Rectal smooth muscle tissue (tissue), 1 donor: ENCODE measurements at regions not wholly inside any gene's neighbourhood (a gene's known extent, or its start where the extent isn't known, plus 50 kb on each side); places are given as distances from the start of the nearest gene placed in this dataset.

Experiments used
- H3K27ac ChIP-seq: one replicate; pipeline ENCODE4 v1.7.0; 2013; ENCODE audit warnings: low read depth, low read length, inconsistent platforms
- H3K27me3 ChIP-seq: one replicate; pipeline ENCODE4 v1.7.0; 2013; ENCODE audit warnings: low read length; ENCODE audit not compliant: control insufficient read depth, insufficient read depth
- H3K36me3 ChIP-seq: one replicate; pipeline ENCODE4 v1.7.0; 2013; ENCODE audit warnings: low read length; ENCODE audit not compliant: control insufficient read depth, insufficient read depth
- H3K4me1 ChIP-seq: one replicate; pipeline ENCODE4 v1.7.0; 2013; ENCODE audit warnings: low read length; ENCODE audit not compliant: control insufficient read depth, insufficient read depth
- H3K4me3 ChIP-seq: one replicate; pipeline ENCODE4 v1.7.0; 2013; ENCODE audit warnings: low read length
- H3K9ac ChIP-seq: one replicate; pipeline ENCODE4 v1.7.0; 2013; ENCODE audit warnings: low read length

DNA sequence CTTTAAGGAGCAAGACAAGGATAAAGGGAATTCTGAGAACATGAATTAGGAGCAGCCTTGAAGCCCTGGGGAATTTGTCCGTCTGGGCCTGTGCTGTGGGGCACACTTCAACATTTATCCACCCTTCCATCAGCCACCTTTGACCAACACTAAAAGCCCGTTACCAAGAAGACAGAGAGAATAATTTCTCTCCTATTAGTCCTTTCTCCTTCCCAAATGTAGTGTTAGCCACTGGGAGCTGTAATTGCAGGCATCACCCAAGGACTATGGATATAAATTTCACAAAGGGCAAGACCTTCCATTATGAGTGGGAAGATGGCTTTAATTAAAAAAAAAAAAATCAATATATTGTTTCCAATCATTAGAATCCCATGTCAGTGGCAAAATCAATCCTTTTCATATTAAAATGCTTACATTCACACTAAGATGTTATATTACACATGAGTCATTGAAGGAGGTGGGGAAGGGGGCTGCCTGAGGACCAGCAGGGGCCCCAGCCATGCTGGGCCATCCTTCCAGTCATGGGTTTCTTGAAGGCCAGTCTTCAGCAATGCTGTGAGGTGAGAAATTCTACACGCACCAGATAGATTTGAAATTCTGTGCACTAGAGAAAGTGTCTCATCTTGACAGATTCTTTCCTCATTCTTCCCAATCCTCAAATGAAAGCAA is 292.5 kb upstream of the NRP1 start:
- Histone ChIP-seq H3K27me3 (no peaks in the 10 kb centered on the region), H3K36me3 (no peaks in the 10 kb centered on the region), H3K4me3 (no peak overlapping the region), H3K4me1 (no peaks in the 10 kb centered on the region), H3K9ac (no peak overlapping the region), H3K27ac (no peak overlapping the region)

DNA sequence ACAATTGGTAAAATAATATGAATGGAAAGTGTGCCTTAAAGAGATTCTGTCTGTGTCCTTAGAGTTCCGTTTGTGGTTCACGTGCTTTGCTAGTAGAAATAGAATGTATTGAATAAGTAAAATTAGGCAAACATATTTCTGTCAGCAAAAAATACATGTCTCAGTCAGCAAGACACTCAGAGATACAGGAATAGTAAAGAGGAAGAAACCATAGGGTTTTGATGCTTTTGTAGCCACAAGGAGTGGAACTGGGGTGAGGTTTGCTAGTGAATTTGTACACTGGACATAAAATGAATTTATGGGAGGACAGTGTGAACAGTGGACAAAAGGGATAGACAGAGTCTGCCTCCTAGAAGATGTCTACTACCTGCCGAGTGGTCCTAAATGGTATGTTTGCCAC is 289.2 kb upstream of the NRP1 start:
- H3K27ac ChIP-seq: no peak overlapping the region
- H3K9ac ChIP-seq: no peak overlapping the region
- H3K4me3 ChIP-seq: no peak overlapping the region
- no peaks in the 10 kb centered on the region for H3K4me1 ChIP-seq
- H3K27me3 ChIP-seq: no peaks in the 10 kb centered on the region
- H3K36me3 ChIP-seq: no peaks in the 10 kb centered on the region

- Histone ChIP-seq H3K9ac (no peak overlapping the region), H3K4me3 (no peak overlapping the region), H3K27me3 (no peaks in the 10 kb centered on the region), H3K4me1 (no peaks in the 10 kb centered on the region), H3K27ac (no peak overlapping the region), H3K36me3 (no peaks in the 10 kb centered on the region)
Measured at GRCh38 chr10:33621101-33621500, 286.6 kb upstream of the NRP1 start.

GRCh38 chr10:33618196-33618595 is 283.7 kb upstream of the NRP1 start:
- Histone ChIP-seq H3K27ac (no peak overlapping the region), H3K36me3 (no peaks in the 10 kb centered on the region), H3K27me3 (no peaks in the 10 kb centered on the region)

GRCh38 chr10:33617381-33618080 is 283.1 kb upstream of the NRP1 start:
- Histone ChIP-seq H3K9ac (no peak overlapping the region), H3K27me3 (no peaks in the 10 kb centered on the region), H3K4me3 (no peak overlapping the region), H3K36me3 (no peaks in the 10 kb centered on the region), H3K4me1 (no peaks in the 10 kb centered on the region), H3K27ac (no peak overlapping the region)

More at GRCh38 chr10:33618196-33618595, 283.7 kb upstream of the NRP1 start:
- Histone ChIP-seq H3K4me3 (no peak overlapping the region), H3K9ac (no peak overlapping the region), H3K4me1 (no peaks in the 10 kb centered on the region)

DNA sequence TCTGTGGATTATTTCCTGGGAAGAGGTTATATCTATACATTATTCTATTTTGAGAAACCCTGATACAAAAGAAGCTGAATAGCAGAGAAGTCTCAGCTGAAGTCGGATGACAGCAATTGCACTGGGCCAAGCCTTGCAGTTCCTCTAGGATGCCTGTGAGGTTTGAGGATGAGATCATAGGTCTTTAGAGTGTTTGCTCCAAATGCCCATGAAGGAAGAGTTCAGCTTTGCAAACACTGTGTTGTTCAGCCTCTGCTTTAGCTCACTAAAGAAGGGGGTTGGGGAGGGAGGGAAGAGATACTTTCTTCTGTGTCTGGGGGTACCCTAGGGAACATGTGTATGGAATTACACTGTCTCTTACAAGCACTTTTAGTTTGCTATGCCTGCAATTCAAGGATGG is 282.5 kb upstream of the NRP1 start:
- no peaks in the 10 kb centered on the region for H3K4me1 ChIP-seq
- no peaks in the 10 kb centered on the region for H3K27me3 ChIP-seq
- no peaks in the 10 kb centered on the region for H3K36me3 ChIP-seq
- no peak overlapping the region for H3K9ac ChIP-seq
- H3K27ac ChIP-seq: no peak overlapping the region
- no peak overlapping the region for H3K4me3 ChIP-seq

- H3K27ac ChIP-seq: no peak overlapping the region
- no peaks in the 10 kb centered on the region for H3K27me3 ChIP-seq
- H3K36me3 ChIP-seq: no peaks in the 10 kb centered on the region
- no peak overlapping the region for H3K4me3 ChIP-seq
- H3K9ac ChIP-seq: no peak overlapping the region
- no peaks in the 10 kb centered on the region for H3K4me1 ChIP-seq
Measured at GRCh38 chr10:33612551-33612950, 278.1 kb upstream of the NRP1 start.

GRCh38 chr10:33612116-33612515 is 277.6 kb upstream of the NRP1 start:
- Histone ChIP-seq H3K27ac (no peak overlapping the region), H3K9ac (no peak overlapping the region), H3K36me3 (no peaks in the 10 kb centered on the region), H3K27me3 (no peaks in the 10 kb centered on the region), H3K4me1 (no peaks in the 10 kb centered on the region), H3K4me3 (no peak overlapping the region)

DNA sequence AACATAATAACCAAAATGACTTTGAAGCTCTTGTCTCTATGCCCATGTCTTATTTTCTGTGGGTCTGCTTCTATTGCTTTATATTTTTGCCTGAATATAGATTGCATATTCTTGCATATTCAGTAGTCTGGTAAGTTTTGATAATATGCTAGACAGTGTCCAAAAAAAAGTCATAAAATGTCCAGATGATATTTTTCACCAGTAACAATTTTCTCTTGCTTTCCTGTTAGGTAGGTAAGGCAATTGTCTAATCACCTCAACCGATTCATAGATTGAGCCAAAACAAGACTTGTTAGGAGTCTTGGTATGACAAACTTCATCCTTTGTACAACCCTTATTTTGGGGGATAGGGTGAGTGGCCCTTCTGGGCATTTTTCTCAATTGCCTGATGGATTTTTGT is 277.0 kb upstream of the NRP1 start:
- no peaks in the 10 kb centered on the region for H3K4me1 ChIP-seq
- H3K36me3 ChIP-seq: no peaks in the 10 kb centered on the region
- no peak overlapping the region for H3K27ac ChIP-seq
- H3K4me3 ChIP-seq: no peak overlapping the region
- no peak overlapping the region for H3K9ac ChIP-seq
- H3K27me3 ChIP-seq: no peaks in the 10 kb centered on the region

GRCh38 chr10:33609546-33609945 is 275.1 kb upstream of the NRP1 start:
- H3K4me1 ChIP-seq: no peaks in the 10 kb centered on the region
- no peak overlapping the region for H3K4me3 ChIP-seq
- H3K27ac ChIP-seq: no peak overlapping the region
- no peaks in the 10 kb centered on the region for H3K27me3 ChIP-seq
- H3K36me3 ChIP-seq: no peaks in the 10 kb centered on the region
- H3K9ac ChIP-seq: no peak overlapping the region

DNA sequence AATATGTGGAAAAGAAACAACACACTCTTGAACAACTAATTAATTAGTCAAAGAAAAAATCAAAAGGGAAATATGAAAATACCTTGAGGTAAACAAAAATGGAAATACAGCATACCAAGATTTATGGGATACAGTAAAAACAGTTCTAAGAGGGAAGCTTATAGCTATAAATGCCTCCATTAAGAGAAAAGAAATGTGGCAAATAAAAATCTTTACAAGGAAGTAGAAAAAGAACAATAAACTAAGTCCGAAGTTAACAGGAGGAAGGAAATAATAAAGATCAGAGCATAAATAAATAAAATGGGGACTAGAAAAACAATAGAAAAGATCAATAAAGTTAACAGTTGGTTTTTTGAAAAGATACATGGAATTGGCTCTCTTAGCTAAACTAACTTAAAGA is 267.8 kb upstream of the NRP1 start:
- no peaks in the 10 kb centered on the region for H3K4me1 ChIP-seq
- H3K36me3 ChIP-seq: no peaks in the 10 kb centered on the region
- no peak overlapping the region for H3K4me3 ChIP-seq
- no peak overlapping the region for H3K9ac ChIP-seq
- H3K27me3 ChIP-seq: no peaks in the 10 kb centered on the region
- H3K27ac ChIP-seq: no peak overlapping the region

GRCh38 chr10:33600381-33600780 is 265.9 kb upstream of the NRP1 start:
- Histone ChIP-seq H3K4me3 (no peak overlapping the region), H3K4me1 (no peaks in the 10 kb centered on the region), H3K9ac (no peak overlapping the region), H3K27me3 (no peaks in the 10 kb centered on the region), H3K27ac (no peak overlapping the region), H3K36me3 (no peaks in the 10 kb centered on the region)

DNA sequence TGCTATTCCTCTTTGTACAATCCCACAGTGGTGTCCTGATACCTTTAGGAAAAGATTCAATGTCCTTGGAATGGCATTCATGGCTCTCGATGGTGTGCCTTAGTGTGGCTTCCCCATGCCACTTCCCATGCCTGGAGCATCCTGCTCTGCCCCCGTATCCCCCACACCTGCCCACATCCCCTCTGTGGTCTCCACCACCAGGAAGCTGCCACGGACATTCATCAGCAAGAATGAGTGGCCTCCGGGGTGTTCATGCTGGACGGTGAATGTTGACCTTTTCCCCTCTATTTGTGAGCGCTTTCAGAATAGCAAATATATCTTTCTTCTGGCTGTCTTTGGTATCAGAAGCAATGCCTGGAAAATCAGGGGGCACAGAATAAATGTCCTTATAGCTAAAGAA is 262.0 kb upstream of the NRP1 start:
- Histone ChIP-seq H3K27ac (no peak overlapping the region), H3K4me3 (no peak overlapping the region), H3K36me3 (no peaks in the 10 kb centered on the region), H3K9ac (no peak overlapping the region), H3K27me3 (no peaks in the 10 kb centered on the region), H3K4me1 (no peaks in the 10 kb centered on the region)
